ENCODE measurements at regions not wholly inside any gene's neighbourhood (a gene's known extent, or its start where the extent isn't known, plus 50 kb on each side); places are given as distances from the start of the nearest gene placed in this dataset.

- TF ChIP-seq MAX (CRISPR knock-in tag; IDR thresholded peaks at IDR 0.05) (no peak), FOXJ3 (CRISPR knock-in tag; IDR thresholded peaks at IDR 0.05; ENCODE audit: borderline replicate concordance) (no peak), FOXP1 (CRISPR knock-in tag; IDR thresholded peaks at IDR 0.05; ENCODE audit: borderline replicate concordance) (no peak)
These were observed 505.2 kb upstream of the RGMB start for GRCh38 chr5:98268162-98268860.

Data from WTC11 (cell line).